ENCODE measurements at regions not wholly inside any gene's neighbourhood (a gene's known extent, or its start where the extent isn't known, plus 50 kb on each side); places are given as distances from the start of the nearest gene placed in this dataset.
"Not testable (repeated sequence)": the region's sequence is repeated elsewhere in the genome, so short reads cannot be mapped to it uniquely, and the experiment has no call there.

DNA sequence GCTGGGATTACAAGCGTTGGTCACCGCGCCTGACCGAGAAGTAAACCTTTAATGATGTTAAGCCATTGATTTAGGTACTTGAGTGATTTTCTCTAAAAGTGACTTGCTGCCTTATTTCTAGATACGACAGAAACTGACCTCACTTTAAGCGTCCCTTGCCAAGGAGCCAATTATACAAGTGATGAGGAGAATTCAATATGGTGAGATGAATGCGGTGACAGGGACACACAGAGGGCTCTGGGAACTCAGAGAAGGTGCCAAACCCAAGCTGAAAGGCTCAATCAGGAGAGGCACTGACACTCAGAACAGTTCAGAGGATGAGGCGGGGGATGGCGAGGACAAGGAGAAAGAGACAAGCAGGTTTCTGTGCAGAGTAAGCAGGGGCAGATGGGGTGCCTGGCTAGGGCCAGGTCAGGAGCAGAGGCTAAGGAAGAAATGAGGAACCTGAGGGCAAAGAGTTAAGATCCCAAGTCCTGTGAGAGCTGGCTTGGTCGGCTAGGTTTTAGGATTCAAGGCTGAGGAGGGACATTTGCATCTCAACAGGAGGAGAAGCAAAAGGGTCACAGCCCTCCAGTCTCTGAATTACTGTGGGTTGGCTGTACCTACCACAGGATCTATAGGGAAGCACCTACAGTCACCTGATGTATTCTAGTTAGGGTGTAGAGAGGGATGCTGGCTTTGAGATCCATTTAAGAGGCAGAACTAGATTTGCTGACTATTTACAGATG lies 83.2 kb upstream of the USP24 start:
- no peak overlapping the region for H3K4me2 ChIP-seq (ENCODE audit: low read length)
- no peaks in the 10 kb centered on the region for H3K27me3 ChIP-seq (ENCODE audit: low read length)
- TF ChIP-seq EZH2phosphoT487 (IDR thresholded peaks at IDR 0.05; ENCODE audit: borderline replicate concordance, low read length) = no peak
- no peak for TF ChIP-seq EZH2 (IDR thresholded peaks at IDR 0.05; ENCODE audit: low read length, unreplicated experiment)
- TF ChIP-seq, protein P1, sequence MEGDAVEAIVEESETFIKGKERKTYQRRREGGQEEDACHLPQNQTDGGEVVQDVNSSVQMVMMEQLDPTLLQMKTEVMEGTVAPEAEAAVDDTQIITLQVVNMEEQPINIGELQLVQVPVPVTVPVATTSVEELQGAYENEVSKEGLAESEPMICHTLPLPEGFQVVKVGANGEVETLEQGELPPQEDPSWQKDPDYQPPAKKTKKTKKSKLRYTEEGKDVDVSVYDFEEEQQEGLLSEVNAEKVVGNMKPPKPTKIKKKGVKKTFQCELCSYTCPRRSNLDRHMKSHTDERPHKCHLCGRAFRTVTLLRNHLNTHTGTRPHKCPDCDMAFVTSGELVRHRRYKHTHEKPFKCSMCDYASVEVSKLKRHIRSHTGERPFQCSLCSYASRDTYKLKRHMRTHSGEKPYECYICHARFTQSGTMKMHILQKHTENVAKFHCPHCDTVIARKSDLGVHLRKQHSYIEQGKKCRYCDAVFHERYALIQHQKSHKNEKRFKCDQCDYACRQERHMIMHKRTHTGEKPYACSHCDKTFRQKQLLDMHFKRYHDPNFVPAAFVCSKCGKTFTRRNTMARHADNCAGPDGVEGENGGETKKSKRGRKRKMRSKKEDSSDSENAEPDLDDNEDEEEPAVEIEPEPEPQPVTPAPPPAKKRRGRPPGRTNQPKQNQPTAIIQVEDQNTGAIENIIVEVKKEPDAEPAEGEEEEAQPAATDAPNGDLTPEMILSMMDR (conservative IDR thresholded peaks at IDR 0.05; ENCODE audit: low read depth, low read length) = no peak
- H3K9me2 ChIP-seq (replicated peaks; ENCODE audit: low read length) = no peaks in the 10 kb centered on the region
- no peaks in the 10 kb centered on the region for H3K79me2 ChIP-seq (ENCODE audit: low read length)
- no peaks in the 10 kb centered on the region for H4K20me1 ChIP-seq (ENCODE audit: low read length)
- H3K4me1 ChIP-seq (ENCODE audit: insufficient read depth, low read length) = no peaks in the 10 kb centered on the region
- POLR2A ChIA-PET (ENCODE audit: unreplicated experiment) = no interaction called here
- no peaks in the 10 kb centered on the region for H3K9me3 ChIP-seq (ENCODE audit: low read length)
- intact Hi-C loops (cut with micrococcal nuclease) = no loop called here
- H3K27ac ChIP-seq (ENCODE audit: low read length) = no peak overlapping the region
- BruUV-seq (replicated peaks) = no TSS peak
- no peaks in the 10 kb centered on the region for H3K36me3 ChIP-seq (ENCODE audit: low read depth, low read length)
- no peak overlapping the region for H3K9ac ChIP-seq (ENCODE audit: low read length)
- ATAC-seq (no peak), DNase-seq (no peak)
- no peaks in the 10 kb centered on the region for H3F3A ChIP-seq (ENCODE audit: low read length, unreplicated experiment)
- H3K4me3 ChIP-seq (ENCODE audit: low read length) = no peak overlapping the region
- CTCF ChIA-PET = no interaction called here
- no peak overlapping the region for H2AFZ ChIP-seq (ENCODE audit: low read length)

DNA sequence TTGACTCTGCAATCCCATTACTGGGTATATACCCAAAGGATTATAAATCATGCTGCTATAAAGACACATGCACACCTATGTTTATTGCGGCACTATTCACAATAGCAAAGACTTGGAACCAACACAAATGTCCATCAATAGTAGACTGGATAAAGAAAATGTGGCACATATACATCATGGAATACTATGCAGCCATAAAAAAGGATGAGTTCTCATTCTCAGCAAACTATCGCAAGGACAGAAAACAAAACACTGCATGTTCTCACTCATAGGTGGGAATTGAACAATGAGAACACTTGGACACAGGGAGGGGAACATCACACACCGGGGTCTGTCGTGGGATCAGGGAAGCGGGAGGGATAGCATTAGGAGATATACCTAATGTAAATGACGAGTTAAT lies 81.1 kb upstream of the USP24 start:
- H3K4me3 ChIP-seq (ENCODE audit: low read length); intact Hi-C loops (cut with micrococcal nuclease); POLR2A ChIA-PET (ENCODE audit: unreplicated experiment); CTCF ChIA-PET; H3K9ac ChIP-seq (ENCODE audit: low read length); DNase-seq; H3K27ac ChIP-seq (ENCODE audit: low read length); H3K9me3 ChIP-seq (ENCODE audit: low read length); BruUV-seq (replicated peaks); H3K79me2 ChIP-seq (ENCODE audit: low read length); H3K4me1 ChIP-seq (ENCODE audit: insufficient read depth, low read length); H3K9me2 ChIP-seq (replicated peaks; ENCODE audit: low read length); H2AFZ ChIP-seq (ENCODE audit: low read length); H4K20me1 ChIP-seq (ENCODE audit: low read length); H3K4me2 ChIP-seq (ENCODE audit: low read length); H3F3A ChIP-seq (ENCODE audit: low read length, unreplicated experiment); ATAC-seq; H3K36me3 ChIP-seq (ENCODE audit: low read depth, low read length); H3K27me3 ChIP-seq (ENCODE audit: low read length): not testable (repeated sequence)

DNA sequence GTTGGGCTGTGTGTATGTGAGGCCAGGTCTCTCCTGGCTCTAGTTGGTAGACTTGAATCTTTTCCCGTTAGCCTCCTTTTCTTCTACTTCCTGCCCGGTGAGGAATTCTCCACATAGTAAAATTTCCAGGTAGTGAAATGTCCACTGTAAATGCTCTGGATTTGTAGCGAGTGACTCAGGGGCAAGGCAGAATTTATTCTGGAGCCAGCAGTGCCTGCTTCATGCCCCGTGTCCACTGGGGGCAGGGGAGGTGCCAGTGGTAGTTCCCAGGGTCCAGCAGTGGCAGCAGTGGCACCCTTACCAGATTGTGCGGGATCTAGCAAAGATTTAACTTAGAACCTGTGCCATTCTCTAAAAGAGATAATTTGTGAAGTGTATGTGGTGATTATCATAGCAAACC lies 74.5 kb upstream of the USP24 start:
- Histone ChIP-seq H3K27ac (ENCODE audit: low read length) (no peak overlapping the region), H3K79me2 (ENCODE audit: low read length) (no peaks in the 10 kb centered on the region), H3K4me3 (ENCODE audit: low read length) (no peak overlapping the region), H3K36me3 (ENCODE audit: low read depth, low read length) (no peaks in the 10 kb centered on the region), H3F3A (ENCODE audit: low read length, unreplicated experiment) (no peaks in the 10 kb centered on the region), H4K20me1 (ENCODE audit: low read length) (no peaks in the 10 kb centered on the region), H3K27me3 (ENCODE audit: low read length) (no peaks in the 10 kb centered on the region), H3K9me3 (ENCODE audit: low read length) (no peaks in the 10 kb centered on the region), H2AFZ (ENCODE audit: low read length) (no peak overlapping the region), H3K9me2 (replicated peaks; ENCODE audit: low read length) (no peaks in the 10 kb centered on the region), H3K9ac (ENCODE audit: low read length) (no peak overlapping the region), H3K4me2 (ENCODE audit: low read length) (no peak overlapping the region), H3K4me1 (ENCODE audit: insufficient read depth, low read length) (peaks cover 10% of the 10 kb centered on the region)
- ATAC-seq (no peak), DNase-seq (peak; percentile 21)
- CTCF ChIA-PET = no interaction called here
- POLR2A ChIA-PET (ENCODE audit: unreplicated experiment) = no interaction called here
- TF ChIP-seq EZH2 (IDR thresholded peaks at IDR 0.05; ENCODE audit: low read length, unreplicated experiment) = no peak
- TF ChIP-seq, protein P1 (conservative IDR thresholded peaks at IDR 0.05; ENCODE audit: low read depth, low read length) = 0 out of 2 replicates have a peak, but pooled peaks have one; percentile 23
- intact Hi-C loops (cut with micrococcal nuclease) = loop anchor here (5.0 to 10.0 kb wide), 4 partner anchors 155 to 1533 kb away; no protein-coding TSS in a partner anchor
- no TSS peak for BruUV-seq (replicated peaks)
